ENCODE measurements at regions not wholly inside any gene's neighbourhood (a gene's known extent, or its start where the extent isn't known, plus 50 kb on each side); places are given as distances from the start of the nearest gene placed in this dataset.
"Not testable (repeated sequence)": the region's sequence is repeated elsewhere in the genome, so short reads cannot be mapped to it uniquely, and the experiment has no call there.

GRCh38 chr5:91754990-91755389, 371.9 kb upstream of the ARRDC3 start:
- BruUV-seq (replicated peaks), result no TSS peak

GRCh38 chr5:91744470-91744869, 361.4 kb upstream of the ARRDC3 start:
- H3K4me3 Mint-ChIP-seq (ENCODE audit: low read depth, unreplicated experiment); DNase-seq; intact Hi-C loops (cut with micrococcal nuclease; ENCODE audit: unreplicated experiment); BruUV-seq (replicated peaks); H3K4me1 Mint-ChIP-seq (ENCODE audit: low read depth, unreplicated experiment); CTCF ChIA-PET; H3K9me3 Mint-ChIP-seq (ENCODE audit: low read depth, unreplicated experiment); H3K36me3 Mint-ChIP-seq (ENCODE audit: insufficient read depth, unreplicated experiment); H3K27ac Mint-ChIP-seq (ENCODE audit: unreplicated experiment); H3K27me3 Mint-ChIP-seq (ENCODE audit: unreplicated experiment): not testable (repeated sequence)

More at GRCh38 chr5:91754990-91755389, 371.9 kb upstream of the ARRDC3 start:
- Mint-ChIP-seq H3K27ac (ENCODE audit: unreplicated experiment) (no peak overlapping the region), H3K36me3 (ENCODE audit: insufficient read depth, unreplicated experiment) (no peaks in the 10 kb centered on the region), H3K4me1 (ENCODE audit: low read depth, unreplicated experiment) (no peaks in the 10 kb centered on the region), H3K27me3 (ENCODE audit: unreplicated experiment) (no peaks in the 10 kb centered on the region), H3K4me3 (ENCODE audit: low read depth, unreplicated experiment) (no peak overlapping the region), H3K9me3 (ENCODE audit: low read depth, unreplicated experiment) (peaks cover 3% of the 10 kb centered on the region)
- intact Hi-C loops (cut with micrococcal nuclease; ENCODE audit: unreplicated experiment), result no loop called here
- no peak for DNase-seq
- no peak for TF ChIP-seq CTCF (IDR thresholded peaks at IDR 0.05; ENCODE audit: unreplicated experiment)
- CTCF ChIA-PET, result no interaction called here

- H3K27me3 Mint-ChIP-seq (ENCODE audit: unreplicated experiment), result no peaks in the 10 kb centered on the region
- no TSS peak for BruUV-seq (replicated peaks)
- H3K9me3 Mint-ChIP-seq (ENCODE audit: low read depth, unreplicated experiment), result no peaks in the 10 kb centered on the region
- H3K27ac Mint-ChIP-seq (ENCODE audit: unreplicated experiment), result no peak overlapping the region
- CTCF ChIA-PET, result no interaction called here
- no peak overlapping the region for H3K4me3 Mint-ChIP-seq (ENCODE audit: low read depth, unreplicated experiment)
- no peaks in the 10 kb centered on the region for H3K4me1 Mint-ChIP-seq (ENCODE audit: low read depth, unreplicated experiment)
- intact Hi-C loops (cut with micrococcal nuclease; ENCODE audit: unreplicated experiment), result no loop called here
- H3K36me3 Mint-ChIP-seq (ENCODE audit: insufficient read depth, unreplicated experiment), result no peaks in the 10 kb centered on the region
- no peak for DNase-seq
- TF ChIP-seq CTCF (IDR thresholded peaks at IDR 0.05; ENCODE audit: unreplicated experiment), result no peak
These were observed 359.4 kb upstream of the ARRDC3 start for GRCh38 chr5:91742550-91742949.

GRCh38 chr5:91741764-91742505, 358.8 kb upstream of the ARRDC3 start:
- Mint-ChIP-seq H3K9me3 (ENCODE audit: low read depth, unreplicated experiment) (no peaks in the 10 kb centered on the region), H3K27me3 (ENCODE audit: unreplicated experiment) (no peaks in the 10 kb centered on the region), H3K36me3 (ENCODE audit: insufficient read depth, unreplicated experiment) (no peaks in the 10 kb centered on the region)

More at GRCh38 chr5:91741764-91742505, 358.8 kb upstream of the ARRDC3 start:
- no TSS peak for BruUV-seq (replicated peaks)
- no peaks in the 10 kb centered on the region for H3K4me1 Mint-ChIP-seq (ENCODE audit: low read depth, unreplicated experiment)
- CTCF ChIA-PET, result no interaction called here
- intact Hi-C loops (cut with micrococcal nuclease; ENCODE audit: unreplicated experiment), result no loop called here
- H3K4me3 Mint-ChIP-seq (ENCODE audit: low read depth, unreplicated experiment), result no peak overlapping the region
- TF ChIP-seq CTCF (IDR thresholded peaks at IDR 0.05; ENCODE audit: unreplicated experiment), result no peak
- no peak for DNase-seq
- H3K27ac Mint-ChIP-seq (ENCODE audit: unreplicated experiment), result no peak overlapping the region
